Dedifferentiated amniotic fluid mesenchymal stem cell (primary cell): ENCODE measurements at regions not wholly inside any gene's neighbourhood (a gene's known extent, or its start where the extent isn't known, plus 50 kb on each side); places are given as distances from the start of the nearest gene placed in this dataset.
"Not testable (repeated sequence)": the region's sequence is repeated elsewhere in the genome, so short reads cannot be mapped to it uniquely, and the experiment has no call there.

Source experiments
- DNase-seq: peaks from one replicate; pipeline ENCODE4 v3.0.0-alpha.2; 2016; ENCODE audit errors: extremely low spot score

DNA sequence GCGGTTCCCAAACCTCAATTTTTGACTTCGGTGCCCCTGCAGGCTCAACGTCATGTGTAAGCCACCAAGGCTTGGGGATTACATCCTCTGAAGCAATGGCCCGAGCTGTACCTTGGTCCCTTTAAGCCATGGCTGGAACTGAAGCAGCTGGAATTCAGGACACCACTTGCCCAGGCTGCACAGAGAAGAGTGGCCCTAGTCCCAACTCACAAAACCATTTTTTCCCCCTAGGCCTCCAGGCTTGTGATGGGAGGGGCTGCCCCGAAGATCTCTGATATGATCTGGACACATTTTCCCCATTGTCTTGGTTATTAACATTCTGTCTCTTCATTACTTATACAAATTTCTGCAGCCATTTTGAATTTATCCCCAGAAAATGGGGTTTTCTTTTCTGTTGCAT, 233.3 kb upstream of the ADGRL4 start:
- no peak for DNase-seq

DNA sequence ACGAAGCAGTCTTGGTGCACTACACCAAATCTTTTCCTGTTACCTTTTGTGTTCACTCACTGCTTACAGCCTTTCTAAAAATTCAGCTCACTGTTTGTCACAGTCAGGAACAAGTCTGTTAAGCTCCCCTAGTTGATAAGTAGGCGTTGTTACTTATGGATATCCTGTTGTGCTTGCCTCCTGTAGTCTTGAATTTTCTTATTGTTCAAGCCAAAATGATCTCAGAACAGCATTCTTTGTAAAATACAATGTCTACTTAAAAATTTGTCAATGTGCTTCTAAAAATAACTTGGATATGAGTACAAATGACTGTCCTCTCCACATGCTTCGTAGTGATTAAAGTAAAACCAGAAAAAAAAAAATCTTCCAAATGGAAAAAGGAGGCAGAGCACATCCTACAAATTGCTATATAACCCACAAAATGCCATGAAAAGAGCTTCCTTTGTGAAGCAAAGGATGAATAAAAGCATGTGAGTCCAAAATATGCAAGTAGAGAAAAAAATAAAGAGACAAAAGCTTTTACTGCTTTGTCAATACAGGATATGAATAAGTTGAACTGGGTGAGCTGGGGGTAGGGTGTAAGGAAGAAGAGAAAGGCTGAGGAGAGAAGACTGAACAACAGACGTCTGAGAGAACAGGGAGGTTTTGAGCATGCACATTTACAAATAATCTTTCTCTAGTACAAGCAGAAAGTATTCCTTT, 228.9 kb upstream of the ADGRL4 start:
- peak; percentile 15 for DNase-seq

DNA sequence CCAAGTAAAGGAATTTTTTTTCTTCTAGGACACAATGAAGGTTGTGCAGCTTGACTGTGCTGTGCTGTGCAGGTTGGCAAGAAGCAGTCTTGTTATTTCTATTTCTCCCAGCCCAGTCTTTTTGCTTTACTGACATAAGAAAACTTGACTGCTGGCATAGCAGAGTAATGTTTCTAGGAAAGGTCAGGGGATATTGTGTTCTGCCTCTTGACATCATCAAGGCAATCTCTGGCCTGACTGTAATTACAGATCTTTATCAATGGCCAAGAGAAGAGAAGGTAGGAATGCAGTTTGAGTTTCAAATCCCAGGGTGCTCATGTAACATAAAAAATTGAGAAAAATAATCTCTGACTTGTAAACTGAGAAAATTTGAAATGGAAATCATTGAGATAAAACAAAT, 226.3 kb upstream of the ADGRL4 start:
- no peak for DNase-seq

DNA sequence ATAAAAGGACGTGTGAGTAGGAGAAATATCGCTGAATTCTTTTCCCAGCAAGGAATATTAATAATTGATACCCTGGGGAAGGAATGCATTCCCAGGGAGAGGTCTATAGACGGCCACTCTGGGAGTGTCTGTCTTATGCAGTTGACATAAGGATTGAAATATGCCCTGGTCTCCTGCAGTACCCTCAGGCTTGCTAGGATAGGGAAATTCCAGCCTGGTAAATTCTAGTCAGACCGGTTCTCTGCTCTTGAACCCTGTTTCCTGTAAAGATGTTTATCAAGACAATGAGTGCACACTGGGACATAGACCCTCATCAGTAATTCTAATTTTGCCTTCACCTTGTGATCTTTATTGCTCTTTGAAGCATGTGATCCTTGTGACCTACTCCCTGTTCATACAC, 224.2 kb upstream of the ADGRL4 start:
- DNase-seq = not testable (repeated sequence)

- DNase-seq = no peak
Measured at GRCh38 chr1:79226963-79227362, 220.4 kb upstream of the ADGRL4 start.

DNA sequence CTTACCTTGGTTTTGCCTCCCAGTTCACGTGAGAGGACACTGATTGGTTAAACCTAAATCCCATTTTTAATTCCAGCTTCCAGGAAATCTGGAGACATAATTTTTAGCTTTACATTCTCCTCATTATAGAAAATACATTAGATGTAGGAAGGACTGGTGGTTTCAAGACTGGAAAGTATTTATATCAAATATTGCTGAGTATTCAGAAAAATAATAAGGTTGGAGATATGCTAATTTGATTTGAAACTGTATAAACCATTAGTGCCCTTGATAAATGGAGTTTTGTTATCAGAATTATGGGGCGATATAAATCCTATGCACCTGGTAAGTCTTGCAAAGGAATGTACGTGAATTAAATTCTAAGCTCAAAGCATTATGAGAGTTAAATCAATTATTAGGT, 218.0 kb upstream of the ADGRL4 start:
- no peak for DNase-seq

GRCh38 chr1:79220509-79220908, 214.0 kb upstream of the ADGRL4 start:
- no peak for DNase-seq

DNA sequence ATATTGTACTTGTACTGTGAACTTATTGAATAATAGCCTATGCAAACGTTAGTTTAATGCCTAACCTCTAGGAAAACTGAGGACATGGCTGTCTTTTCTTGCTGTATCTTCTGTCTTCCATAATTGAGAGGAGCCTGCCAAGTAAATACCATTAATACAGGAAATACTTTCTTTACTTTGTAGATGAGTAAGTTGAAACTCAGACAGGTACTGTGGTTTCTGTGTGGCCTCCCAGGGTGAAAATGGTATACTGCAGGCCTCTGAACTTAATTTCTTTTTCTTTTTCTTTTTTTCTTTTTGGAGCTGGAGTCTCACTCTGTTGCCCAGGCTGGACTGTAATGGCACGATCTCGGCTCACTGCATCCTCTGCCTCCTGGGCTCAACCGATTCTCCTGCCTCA, 208.8 kb upstream of the ADGRL4 start:
- no peak for DNase-seq

DNA sequence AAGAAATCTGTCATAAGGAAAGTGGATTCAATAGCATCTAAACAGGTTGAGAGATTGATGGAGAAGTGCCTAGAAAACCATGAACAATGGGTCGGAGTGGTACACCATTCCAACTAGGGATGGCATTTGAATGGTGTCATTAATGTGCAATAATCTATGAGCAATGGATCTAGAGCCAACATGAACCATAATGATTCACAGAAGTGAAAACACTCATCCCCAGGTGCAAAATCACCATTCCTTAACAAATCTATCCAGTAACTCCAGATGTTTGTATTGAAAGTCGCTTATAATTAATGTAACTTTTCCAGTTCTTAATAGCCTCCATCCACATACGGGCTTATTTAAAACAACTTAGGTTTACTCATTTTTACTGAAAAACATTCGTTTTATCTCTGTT, 201.3 kb upstream of the ADGRL4 start:
- DNase-seq = no peak

- no peak for DNase-seq
Measured at GRCh38 chr1:79207331-79207730, 200.8 kb upstream of the ADGRL4 start.

- no peak for DNase-seq
Measured at GRCh38 chr1:79204779-79205479, 198.4 kb upstream of the ADGRL4 start.

- peak; percentile 64 for DNase-seq
Measured at GRCh38 chr1:79198832-79199231, 192.3 kb upstream of the ADGRL4 start.

DNA sequence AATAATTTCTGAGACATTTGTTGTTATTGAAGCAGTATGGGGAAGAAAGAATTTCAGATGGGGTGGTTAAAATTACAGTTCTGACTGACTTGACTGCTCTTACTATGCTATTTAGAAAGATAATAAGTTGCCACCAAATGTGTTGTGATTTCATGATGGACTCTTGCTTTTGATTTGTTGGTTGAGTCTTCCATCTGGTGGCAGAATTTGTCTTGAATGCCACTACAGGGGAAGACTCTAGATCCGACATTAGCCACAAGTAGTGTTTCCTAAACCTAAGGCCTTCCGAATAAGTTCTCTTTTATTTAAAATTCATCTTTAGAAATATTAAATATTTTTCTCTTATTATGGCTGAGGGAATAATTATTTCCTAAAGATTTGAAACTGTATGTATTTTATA, 190.9 kb upstream of the ADGRL4 start:
- no peak for DNase-seq

GRCh38 chr1:79196211-79196610, 189.7 kb upstream of the ADGRL4 start:
- DNase-seq = no peak

- peak; percentile 31 for DNase-seq
Measured at GRCh38 chr1:79193211-79194079, 186.9 kb upstream of the ADGRL4 start.

- DNase-seq = no peak
Measured at GRCh38 chr1:79190074-79190473, 183.5 kb upstream of the ADGRL4 start.

GRCh38 chr1:79188337-79188736, 181.8 kb upstream of the ADGRL4 start:
- DNase-seq = peak; percentile 57

DNA sequence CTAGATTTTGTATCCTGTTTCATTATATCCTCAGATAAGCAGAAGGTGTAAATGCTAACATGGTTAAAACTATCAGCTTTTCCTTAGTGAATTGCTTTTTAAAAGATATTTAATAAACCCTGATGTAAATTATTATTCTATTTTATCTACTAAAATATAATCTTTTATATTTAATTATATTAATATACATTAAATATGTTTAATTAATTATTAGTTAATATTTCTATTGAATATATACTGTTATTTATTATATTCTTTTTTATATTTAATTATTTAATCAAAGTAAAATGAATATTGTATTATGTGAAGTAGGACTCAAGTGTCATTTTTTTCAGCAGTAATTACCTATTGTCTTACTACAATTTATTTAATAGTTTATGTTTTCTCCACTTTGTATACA, 179.7 kb upstream of the ADGRL4 start:
- DNase-seq = no peak

- no peak for DNase-seq
Measured at GRCh38 chr1:79177844-79178243, 171.3 kb upstream of the ADGRL4 start.

DNA sequence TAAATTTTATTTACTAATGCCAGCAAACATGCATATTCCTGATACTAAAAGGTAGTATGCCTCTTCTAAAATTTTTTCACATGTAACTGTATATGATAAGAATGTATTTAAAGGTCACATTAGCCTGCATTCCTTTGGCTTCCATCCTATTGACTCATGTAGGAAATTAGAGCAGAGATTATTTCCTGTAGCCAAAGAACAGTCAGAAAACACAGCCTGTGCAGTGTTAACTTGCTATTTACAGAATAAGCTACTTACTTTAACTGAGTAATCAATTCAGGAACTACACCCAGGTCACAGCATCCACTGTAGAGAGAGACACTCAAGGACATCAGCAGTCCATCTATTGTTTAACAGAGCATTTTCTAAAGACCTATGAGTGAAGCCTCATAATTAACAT, 154.5 kb upstream of the ADGRL4 start:
- DNase-seq = peak; percentile 49

GRCh38 chr1:79155991-79156390, 149.5 kb upstream of the ADGRL4 start:
- DNase-seq = no peak

- no peak for DNase-seq
Measured at GRCh38 chr1:79151006-79151796, 144.7 kb upstream of the ADGRL4 start.
